HG03442 (cell line): ENCODE measurements at regions not wholly inside any gene's neighbourhood (a gene's known extent, or its start where the extent isn't known, plus 50 kb on each side); places are given as distances from the start of the nearest gene placed in this dataset.
"Not testable (repeated sequence)": the region's sequence is repeated elsewhere in the genome, so short reads cannot be mapped to it uniquely, and the experiment has no call there.

ENCODE experiments used
- ATAC-seq: cut with Tn5 transposase; IDR thresholded peaks from one replicate; pipeline ENCODE4 v1.9.1; 2021; ENCODE audit warnings: mild to moderate bottlenecking, moderate library complexity; ENCODE audit not compliant: unreplicated experiment

GRCh38 chr2:237240252-237240651 lies 154.6 kb downstream of the COPS8 start:
- ATAC-seq: no peak

GRCh38 chr2:237240868-237241267 lies 155.2 kb downstream of the COPS8 start:
- not testable (repeated sequence) for ATAC-seq

DNA sequence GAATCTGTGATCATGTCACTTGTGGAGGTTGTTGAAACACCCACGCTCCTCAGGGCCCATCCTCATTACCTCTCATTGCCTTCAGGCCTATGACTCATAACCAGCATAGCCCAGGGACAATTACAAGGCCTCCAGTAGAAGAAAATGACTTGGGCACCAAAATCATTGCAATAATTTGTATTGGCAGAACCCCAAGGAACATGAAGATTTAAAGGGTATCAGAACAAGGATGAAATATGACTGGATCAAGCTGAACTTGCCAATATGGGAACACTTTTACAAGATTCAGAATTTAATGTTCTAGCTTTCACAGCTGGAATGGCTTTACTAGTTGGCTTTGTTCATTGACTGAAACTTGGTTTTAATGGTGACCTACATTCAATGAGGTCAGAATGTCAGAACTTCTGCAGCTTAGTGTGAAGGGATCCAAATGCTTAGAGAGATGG lies 156.4 kb downstream of the COPS8 start:
- ATAC-seq: no peak

GRCh38 chr2:237243487-237243886 lies 157.8 kb downstream of the COPS8 start:
- no peak for ATAC-seq

DNA sequence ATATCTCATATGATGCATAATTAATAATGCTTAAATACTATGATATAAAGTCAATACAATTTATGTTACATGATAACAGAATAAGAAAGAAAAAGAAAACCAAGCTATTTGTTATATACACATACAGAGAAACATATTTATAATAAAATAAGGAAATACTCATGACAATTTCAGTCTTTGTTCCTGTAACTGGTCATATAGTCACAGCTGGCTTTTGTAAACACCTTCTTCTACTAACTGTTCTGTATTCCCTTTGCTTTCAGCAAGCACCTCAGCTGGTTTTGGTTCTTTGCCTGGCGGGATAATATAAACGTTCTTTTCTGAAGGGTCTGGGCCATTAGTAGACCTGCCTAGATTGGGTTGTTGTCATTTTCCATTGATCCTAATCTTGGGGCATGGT lies 158.5 kb downstream of the COPS8 start:
- no peak for ATAC-seq

- ATAC-seq: no peak
These were observed 159.4 kb downstream of the COPS8 start for GRCh38 chr2:237244976-237245646.

DNA sequence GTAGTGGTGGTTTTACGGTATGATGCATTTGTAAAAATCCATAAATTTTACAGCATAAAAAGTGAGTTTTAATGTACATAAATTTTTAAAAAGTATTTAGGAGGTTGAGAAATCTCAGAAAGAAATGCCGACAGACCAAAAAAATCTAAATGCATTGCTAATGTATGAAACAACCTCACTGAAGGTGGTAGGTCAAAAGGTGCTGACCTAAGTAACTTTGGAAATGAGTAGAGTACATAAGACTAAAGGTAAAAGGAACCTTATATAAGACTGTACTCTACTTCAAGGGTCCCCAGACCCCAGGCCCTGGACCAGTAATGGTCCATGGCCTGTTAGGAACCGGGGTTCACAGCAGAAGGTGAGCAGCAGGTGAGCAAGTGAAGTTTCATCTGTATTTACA lies 163.4 kb downstream of the COL6A3 start:
- ATAC-seq: no peak

- ATAC-seq: no peak
These were observed 162.0 kb downstream of the COL6A3 start for GRCh38 chr2:237251986-237252385.

- ATAC-seq: no peak
These were observed 160.8 kb downstream of the COL6A3 start for GRCh38 chr2:237253046-237253702.

- no peak for ATAC-seq
These were observed 159.5 kb downstream of the COL6A3 start for GRCh38 chr2:237254369-237254861.

GRCh38 chr2:237254911-237255578 lies 158.9 kb downstream of the COL6A3 start:
- ATAC-seq: no peak

DNA sequence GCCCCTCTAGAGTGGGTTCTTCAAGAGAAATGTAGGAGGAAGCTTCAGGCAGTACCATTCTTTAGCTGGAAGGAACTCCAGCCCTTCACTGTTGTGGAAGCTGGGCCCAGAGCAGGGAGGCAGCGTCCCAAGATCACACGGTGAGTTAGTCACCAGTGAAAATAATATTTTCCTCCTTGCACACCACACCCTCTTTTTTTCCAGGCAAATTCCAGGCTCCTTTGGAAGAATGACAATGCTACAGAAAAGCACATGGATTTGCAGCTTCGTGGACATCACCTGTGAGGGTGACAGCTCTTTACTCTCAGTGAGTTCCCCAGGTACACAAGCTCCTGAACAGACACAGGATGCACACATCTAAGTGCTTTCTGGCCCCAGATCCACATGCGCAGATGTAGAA lies 157.1 kb downstream of the COL6A3 start:
- no peak for ATAC-seq

DNA sequence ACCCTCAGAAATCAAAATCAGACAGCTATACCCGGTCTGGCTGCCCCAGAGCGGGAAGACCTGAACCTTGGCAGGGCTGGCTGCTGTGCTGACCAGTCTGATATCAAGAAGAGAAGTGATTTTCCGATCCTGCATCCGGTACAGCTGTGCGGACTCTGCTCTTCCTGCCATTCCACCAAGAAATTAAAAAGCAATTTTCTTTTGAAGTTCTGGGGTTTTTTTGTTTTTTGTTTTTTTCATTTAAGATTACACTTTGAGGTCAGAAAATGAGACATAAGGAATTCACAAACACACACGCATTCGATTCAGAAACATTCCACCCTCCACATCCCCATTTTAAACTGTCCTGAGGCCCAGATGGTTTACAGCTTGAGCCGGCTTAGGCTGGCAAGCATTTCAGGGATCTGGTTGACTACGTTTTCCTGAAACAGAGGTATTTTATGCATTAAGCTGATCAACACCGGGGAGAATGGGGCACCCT lies 156.5 kb downstream of the COL6A3 start:
- ATAC-seq: no peak

- ATAC-seq: no peak
These were observed 155.8 kb downstream of the COL6A3 start for GRCh38 chr2:237258116-237258515.

DNA sequence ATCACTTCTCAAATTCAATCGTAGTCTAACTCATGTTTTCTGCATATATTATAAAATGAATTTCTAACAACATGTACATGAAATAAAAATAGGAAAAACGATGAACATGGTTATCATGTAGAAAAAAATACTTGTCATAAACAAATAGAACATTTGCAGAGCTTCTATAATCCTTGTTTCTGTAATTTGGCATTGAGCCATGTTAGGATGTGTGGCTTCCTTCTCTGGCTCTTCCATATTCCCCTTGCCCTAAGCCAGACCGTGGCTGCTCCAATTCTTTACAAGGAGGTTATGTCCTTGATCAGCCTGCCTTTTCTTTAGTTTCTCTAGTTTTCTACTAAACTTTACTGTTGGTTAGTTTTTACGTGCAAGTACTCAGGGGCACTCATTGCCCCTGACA lies 155.3 kb downstream of the COL6A3 start:
- ATAC-seq: no peak

DNA sequence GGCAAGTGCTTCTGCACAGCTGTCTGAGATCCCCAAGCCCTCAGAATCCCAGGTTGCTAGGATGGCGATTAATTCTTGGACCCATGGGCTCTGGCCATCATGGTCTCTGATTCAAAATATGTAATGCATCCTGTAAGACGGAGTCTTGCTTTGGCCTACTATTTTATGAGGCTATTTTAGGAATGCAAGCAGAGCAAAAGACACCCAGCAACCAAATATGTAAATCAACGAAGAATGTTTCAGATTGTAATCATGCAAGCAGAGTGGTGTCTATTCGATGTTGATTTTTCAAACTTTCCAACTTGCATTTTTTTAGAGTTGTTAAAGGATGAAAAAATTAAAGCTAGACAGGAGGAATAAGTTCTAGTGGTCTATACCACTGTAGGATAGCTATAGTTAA lies 154.8 kb downstream of the COL6A3 start:
- ATAC-seq: no peak

DNA sequence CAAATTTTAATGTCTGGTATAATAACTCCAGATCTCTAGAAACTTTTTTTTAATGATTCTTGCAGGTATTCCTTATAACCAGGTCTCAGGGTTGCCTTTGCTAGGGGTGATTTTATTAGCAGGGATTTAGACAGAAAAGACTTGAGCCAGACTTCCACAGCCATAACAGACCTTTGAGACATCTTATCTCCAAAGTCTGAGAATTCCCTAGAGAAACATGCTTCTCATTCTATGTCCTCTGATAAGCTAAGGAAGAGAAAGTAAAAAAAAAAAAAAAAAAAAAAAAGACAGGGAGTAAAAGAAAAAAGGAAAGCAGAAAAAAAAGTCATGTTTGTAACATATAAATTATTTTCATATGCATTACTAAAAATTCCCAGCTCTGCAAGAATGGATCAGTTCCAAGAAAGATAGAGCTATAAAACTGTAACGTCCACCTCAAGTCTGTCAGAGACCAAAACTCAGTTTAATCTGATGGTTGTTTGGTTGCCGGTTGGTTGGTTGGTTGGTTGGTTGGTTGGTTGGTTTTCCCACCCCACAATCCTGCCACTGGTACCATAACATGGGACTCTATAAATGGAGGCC lies 153.8 kb downstream of the COL6A3 start:
- no peak for ATAC-seq

DNA sequence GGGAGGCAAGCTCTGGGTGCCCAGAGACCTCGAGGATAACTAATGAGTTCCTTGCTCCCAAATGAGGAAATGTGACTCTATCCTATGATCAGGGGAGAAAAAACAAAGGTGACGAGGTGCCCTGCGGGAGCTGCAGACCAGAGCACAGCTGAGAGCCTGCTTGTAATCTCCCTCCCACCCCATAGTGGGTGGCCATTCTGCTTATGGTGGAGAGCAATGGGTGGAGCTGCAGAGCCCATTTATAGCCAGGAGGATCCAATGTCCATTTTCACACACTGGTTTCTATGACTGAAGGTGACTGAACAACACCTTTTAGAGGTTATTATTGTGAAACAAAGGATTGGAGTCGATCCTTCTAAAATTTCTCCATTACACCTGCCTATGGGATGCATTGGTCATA lies 153.3 kb downstream of the COL6A3 start:
- ATAC-seq: no peak

DNA sequence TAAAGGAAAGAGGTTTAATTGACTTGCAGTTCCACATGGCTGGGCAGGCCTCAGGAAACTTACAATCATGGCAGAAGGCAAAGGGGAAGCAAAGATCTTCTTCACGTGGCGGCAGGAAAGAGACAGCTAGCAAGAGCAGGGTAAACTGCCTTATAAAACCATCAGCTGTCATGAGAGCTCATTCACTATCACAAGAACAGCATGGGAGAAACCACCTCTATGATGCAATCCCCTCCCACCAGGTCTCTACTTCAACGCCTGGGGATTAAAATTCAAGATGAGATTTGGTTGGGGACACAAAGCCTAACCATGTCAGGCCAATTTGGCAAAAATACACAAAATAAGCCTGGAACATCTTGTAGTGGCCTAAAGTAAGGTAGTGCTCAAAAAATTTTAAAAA lies 152.6 kb downstream of the COL6A3 start:
- no peak for ATAC-seq

- no peak for ATAC-seq
These were observed 150.9 kb downstream of the COL6A3 start for GRCh38 chr2:237262838-237263771.
